H1 (cell line): ENCODE measurements at regions not wholly inside any gene's neighbourhood (a gene's known extent, or its start where the extent isn't known, plus 50 kb on each side); places are given as distances from the start of the nearest gene placed in this dataset.

Experiments used
- CTCF ChIA-PET: fragments of 300-600 bp; sonication (Branson Sonifier 250); formaldehyde crosslinking; loops from one replicate; lab custom pipeline; 2021; ENCODE audit not compliant: partially characterized antibody; lab: Charles Lee
- POLR2A ChIA-PET: fragments of 300-600 bp; sonication (Branson Sonifier 250); formaldehyde crosslinking; loops from one replicate; lab custom pipeline; 2021; ENCODE audit warnings: inconsistent platforms; ENCODE audit not compliant: partially characterized antibody; lab: Charles Lee
- DNase-seq, 2 experiments: peaks; one replicate each; pipeline versions ENCODE4 v3.0.0 to v3.0.0-alpha.2; 2010 to 2022; ENCODE audit warnings: low spot score in 2 of 2, low read depth in 1 of 2, mixed read lengths in 1 of 2
- FAIRE-seq: peaks from 2 replicates; lab custom pipeline; 2011; peaks lifted over from hg19 to GRCh38; lab: Jason Lieb, UNC
- H2AFZ ChIP-seq: 2 replicates; pipeline ENCODE4 v1.8.1; 2012; ENCODE audit warnings: low read length, inconsistent platforms
- H2AK5ac ChIP-seq: 2 replicates; pipeline ENCODE4 v1.6.1; 2013; ENCODE audit warnings: low read depth, low read length
- H2BK120ac ChIP-seq: replicated peaks from 2 replicates; pipeline ENCODE3; 2013; ENCODE audit warnings: low read depth, low read length, inconsistent platforms
- H2BK12ac ChIP-seq: 2 replicates; pipeline ENCODE4 v1.6.1; 2013; ENCODE audit warnings: low read depth, low read length
- H2BK15ac ChIP-seq: 2 replicates; pipeline ENCODE4 v1.6.1; 2013; ENCODE audit warnings: low read length
- H2BK20ac ChIP-seq: 2 replicates; pipeline ENCODE4 v1.6.1; 2013; ENCODE audit warnings: low read length
- H2BK5ac ChIP-seq: 2 replicates; pipeline ENCODE4 v1.6.1; 2013; ENCODE audit warnings: low read depth, low read length
- H3K14ac ChIP-seq: 2 replicates; pipeline ENCODE4 v1.6.1; 2013; ENCODE audit warnings: inconsistent platforms; ENCODE audit not compliant: insufficient read length
- H3K18ac ChIP-seq: 2 replicates; pipeline ENCODE4 v1.6.1; 2013; ENCODE audit warnings: low read length; ENCODE audit errors: extremely low read depth
- H3K23ac ChIP-seq: 2 replicates; pipeline ENCODE4 v1.6.1; 2013; ENCODE audit warnings: inconsistent platforms; ENCODE audit not compliant: insufficient read length
- H3K23me2 ChIP-seq: 2 replicates; pipeline ENCODE4 v1.6.1; 2013; ENCODE audit warnings: low read depth, low read length
- H3K27ac ChIP-seq: 2 replicates; pipeline ENCODE4 v1.6.1; 2011; ENCODE audit warnings: low read depth, low read length, inconsistent platforms
- H3K27me3 ChIP-seq, 4 experiments: replicated peaks in 1 of 4; 1 replicate in 1 of 4; 2 replicates in 3 of 4; pipeline versions ENCODE4 v1.6.1 to v1.8.1; 2011 to 2013; ENCODE audit warnings: low read length in 3 of 4, mild to moderate bottlenecking in 3 of 4, inconsistent platforms in 2 of 4, mixed read lengths in 2 of 4, moderate library complexity in 1 of 4; ENCODE audit not compliant: control insufficient read depth in 3 of 4, insufficient read depth in 3 of 4; ENCODE audit errors: extremely low read depth in 1 of 4
- H3K36me3 ChIP-seq, 4 experiments: 2 replicates each; pipeline versions ENCODE4 v1.6.1 to v1.8.1; 2011 to 2013; ENCODE audit warnings: mild to moderate bottlenecking in 4 of 4, low read length in 3 of 4, moderate library complexity in 2 of 4, control low read depth in 1 of 4, inconsistent platforms in 1 of 4; ENCODE audit not compliant: insufficient read depth in 4 of 4, control insufficient read depth in 2 of 4
- H3K4ac ChIP-seq: replicated peaks from 2 replicates; pipeline ENCODE3; 2013; ENCODE audit warnings: low read length, low read depth, mixed read lengths, inconsistent platforms; ENCODE audit not compliant: insufficient read length
- H3K4me1 ChIP-seq, 4 experiments: replicated peaks in 1 of 4; 1 replicate in 1 of 4; 2 replicates in 3 of 4; pipeline versions ENCODE4 v1.6.1 to v1.8.1; 2011 to 2013; ENCODE audit warnings: low read length in 3 of 4, inconsistent platforms in 2 of 4, mixed read lengths in 1 of 4; ENCODE audit not compliant: insufficient read depth in 4 of 4, control insufficient read depth in 3 of 4
- H3K4me2 ChIP-seq, 2 experiments: 2 replicates each; pipeline versions ENCODE4 v1.6.1 to v1.8.1; 2011 to 2013; ENCODE audit warnings: low read depth in 2 of 2, low read length in 2 of 2, control low read depth in 1 of 2, inconsistent platforms in 1 of 2, mild to moderate bottlenecking in 1 of 2; ENCODE audit not compliant: insufficient read depth in 1 of 2
- H3K4me3 ChIP-seq, 4 experiments: fragments of 200-600, 300-600 bp in 1 of 4; sonication (generic), shearing (Covaris generic), sonication (Bioruptor Twin) in 1 of 4; 2 replicates each; pipeline versions ENCODE4 v1.5.1 to v1.8.1; 2011 to 2016; ENCODE audit warnings: low read length in 4 of 4, low read depth in 3 of 4, control low read depth in 2 of 4, inconsistent platforms in 2 of 4, mild to moderate bottlenecking in 2 of 4, mixed read lengths in 1 of 4, moderate library complexity in 1 of 4; ENCODE audit not compliant: insufficient read depth in 2 of 4; ENCODE audit errors: extremely low read depth in 1 of 4
- H3K56ac ChIP-seq: replicated peaks from 2 replicates; pipeline ENCODE3; 2013; ENCODE audit warnings: low read depth, mild to moderate bottlenecking, mixed read lengths, low read length, inconsistent platforms; ENCODE audit not compliant: insufficient read length
- H3K79me1 ChIP-seq: 2 replicates; pipeline ENCODE4 v1.6.1; 2013; ENCODE audit warnings: low read depth, low read length, control low read depth
- H3K79me2 ChIP-seq, 2 experiments: 2 replicates each; pipeline versions ENCODE4 v1.6.1 to v1.8.1; 2012 to 2013; ENCODE audit warnings: low read length in 2 of 2, mild to moderate bottlenecking in 2 of 2, inconsistent platforms in 1 of 2; ENCODE audit not compliant: insufficient read depth in 2 of 2, control insufficient read depth in 1 of 2
- H3K9ac ChIP-seq, 4 experiments: replicated peaks in 1 of 4; 1 replicate in 1 of 4; 2 replicates in 3 of 4; pipeline versions ENCODE4 v1.6.1 to v1.8.1; 2011 to 2013; ENCODE audit warnings: low read depth in 3 of 4, low read length in 3 of 4, control low read depth in 2 of 4, mild to moderate bottlenecking in 2 of 4, moderate library complexity in 2 of 4, inconsistent platforms in 1 of 4; ENCODE audit errors: extremely low read depth in 1 of 4
- H3K9me3 ChIP-seq, 2 experiments: 2 replicates each; pipeline versions ENCODE4 v1.6.1 to v1.8.1; 2012 to 2013; ENCODE audit warnings: mild to moderate bottlenecking in 2 of 2, moderate library complexity in 2 of 2, control low read depth in 1 of 2, inconsistent platforms in 1 of 2, low read depth in 1 of 2, low read length in 1 of 2, mixed read lengths in 1 of 2; ENCODE audit not compliant: insufficient read depth in 2 of 2
- H4K20me1 ChIP-seq, 2 experiments: replicated peaks in 1 of 2; 2 replicates each; pipeline versions ENCODE3 to v1.8.1; 2011 to 2013; ENCODE audit warnings: inconsistent platforms in 2 of 2, low read length in 2 of 2, mild to moderate bottlenecking in 1 of 2; ENCODE audit not compliant: insufficient read depth in 2 of 2, control insufficient read depth in 1 of 2
- H4K5ac ChIP-seq: 2 replicates; pipeline ENCODE4 v1.6.1; 2013; ENCODE audit warnings: low read length, low read depth, mixed read lengths, inconsistent platforms; ENCODE audit not compliant: insufficient read length
- H4K8ac ChIP-seq: 2 replicates; pipeline ENCODE4 v1.8.0; 2013; ENCODE audit warnings: mild to moderate bottlenecking, moderate library complexity, low read length, inconsistent platforms; ENCODE audit not compliant: insufficient read depth; ENCODE audit errors: extremely low read depth
- H4K91ac ChIP-seq: replicated peaks from 2 replicates; pipeline ENCODE3; 2013; ENCODE audit warnings: low read length, mixed read lengths, inconsistent platforms; ENCODE audit not compliant: insufficient read length
- ASH2L ChIP-seq: fragments of 200-600, 300-600 bp; sonication (generic); IDR thresholded peaks from one replicate; pipeline ENCODE4 v1.7.1; 2017; ENCODE audit warnings: low read length
- BRCA1 ChIP-seq: IDR thresholded peaks from 2 replicates; pipeline ENCODE4 v1.6.1; 2012; ENCODE audit warnings: low read depth, low read length, improper control_type of control experiment
- CHD2 ChIP-seq: IDR thresholded peaks from 2 replicates; pipeline ENCODE4 v1.6.1; 2012; ENCODE audit warnings: low read length, improper control_type of control experiment
- CTBP2 ChIP-seq: IDR thresholded peaks from 2 replicates; pipeline ENCODE4 v1.7.0; 2011; ENCODE audit warnings: borderline replicate concordance, mild to moderate bottlenecking, moderate library complexity, mixed read lengths, low read length; ENCODE audit not compliant: insufficient read depth, insufficient read length
- GABPA ChIP-seq: IDR thresholded peaks from 2 replicates; pipeline ENCODE4 v1.6.1; 2011; ENCODE audit warnings: mild to moderate bottlenecking, low read length, moderate library complexity, borderline replicate concordance; ENCODE audit not compliant: insufficient read depth
- HDAC2 ChIP-seq, 2 experiments: fragments of 300-600 bp in 1 of 2; sonication (generic) in 1 of 2; IDR thresholded peaks; 2 replicates each; pipeline ENCODE4 v1.6.1; 2011 to 2012; ENCODE audit warnings: low read depth in 2 of 2, low read length in 2 of 2, mild to moderate bottlenecking in 2 of 2, moderate library complexity in 2 of 2, borderline replicate concordance in 1 of 2, inconsistent platforms in 1 of 2
- SAP30 ChIP-seq: fragments of 300-600 bp; sonication (generic); IDR thresholded peaks from 2 replicates; pipeline ENCODE4 v1.7.1; 2012; ENCODE audit warnings: low read length, moderate library complexity, mild to moderate bottlenecking, inconsistent platforms; ENCODE audit not compliant: insufficient read depth, insufficient replicate concordance
- SIN3A ChIP-seq, 2 experiments: IDR thresholded peaks in 1 of 2; conservative IDR thresholded peaks in 1 of 2; 2 replicates each; pipeline ENCODE4 v1.6.1; 2011 to 2012; ENCODE audit warnings: low read length in 2 of 2, improper control_type of control experiment in 1 of 2, low read depth in 1 of 2, mild to moderate bottlenecking in 1 of 2
- SIX5 ChIP-seq: IDR thresholded peaks from 2 replicates; pipeline ENCODE4 v1.6.1; 2011; ENCODE audit warnings: mild to moderate bottlenecking, low read depth, low read length
- SP1 ChIP-seq: IDR thresholded peaks from 2 replicates; pipeline ENCODE4 v1.6.1; 2011; ENCODE audit warnings: low read depth, low read length
- SUZ12 ChIP-seq: fragments of 200-600 bp; sonication (generic); IDR thresholded peaks from 2 replicates; pipeline ENCODE4 v1.6.1; 2012; ENCODE audit warnings: mild to moderate bottlenecking, inconsistent platforms, low read length, moderate library complexity, mixed read lengths
- TAF1 ChIP-seq: IDR thresholded peaks from 2 replicates; pipeline ENCODE4 v1.6.1; 2011; ENCODE audit warnings: mild to moderate bottlenecking, low read depth, low read length
- TF ChIP-seq, protein P1 (sequence below): IDR thresholded peaks from 2 replicates; pipeline ENCODE4 v1.6.1; 2012; ENCODE audit warnings: inconsistent platforms
- TF ChIP-seq, protein P2 (sequence below): IDR thresholded peaks from 2 replicates; pipeline ENCODE4 v1.6.1; 2011; ENCODE audit warnings: low read length, improper control_type of control experiment

DNA sequence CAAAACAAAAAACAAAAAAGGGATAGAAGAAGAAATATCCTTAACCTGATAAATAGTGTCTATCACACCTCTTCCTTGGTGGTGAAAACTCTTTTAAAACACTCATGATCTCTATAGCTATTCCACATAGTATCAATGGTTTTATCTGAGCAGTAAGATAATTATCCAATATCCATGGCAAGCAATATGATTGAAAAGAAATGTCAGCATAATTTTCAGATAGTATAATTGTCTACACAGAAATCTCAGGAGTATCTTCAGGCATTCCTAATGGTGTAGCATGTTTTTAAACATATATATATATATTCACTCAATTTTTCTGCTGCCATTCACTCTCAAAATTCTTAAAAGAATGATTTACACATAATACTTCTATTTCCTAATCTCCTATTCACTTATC is 938.0 kb upstream of the SLC35B3 start:
- no peak overlapping the region for H3K9ac ChIP-seq
- H2AK5ac ChIP-seq: no peak overlapping the region
- no peak overlapping the region for H4K5ac ChIP-seq
- no peak overlapping the region for H3K4ac ChIP-seq
- no peak overlapping the region for H2AFZ ChIP-seq
- POLR2A ChIA-PET: no interaction called here
- no peaks in the 10 kb centered on the region for H3K79me1 ChIP-seq
- H3K23ac ChIP-seq: no peak overlapping the region
- no peak overlapping the region for H2BK5ac ChIP-seq
- H3K18ac ChIP-seq: no peak overlapping the region
- H4K20me1 ChIP-seq: no peaks in the 10 kb centered on the region
- no peak overlapping the region for H2BK12ac ChIP-seq
- no peaks in the 10 kb centered on the region for H3K36me3 ChIP-seq
- no peak overlapping the region for H2BK20ac ChIP-seq
- no peak for FAIRE-seq
- H3K27ac ChIP-seq: no peak overlapping the region
- no peak overlapping the region for H3K4me3 ChIP-seq
- CTCF ChIA-PET: interaction anchor here (0.7 kb wide), 1 partner anchor 1006 kb away, joined by 3 read pairs; no protein-coding TSS in a partner anchor
- DNase-seq: no peak
- H4K91ac ChIP-seq: no peak overlapping the region
- no peak overlapping the region for H3K56ac ChIP-seq
- H3K27me3 ChIP-seq: no peaks in the 10 kb centered on the region
- H2BK15ac ChIP-seq: no peak overlapping the region
- no peaks in the 10 kb centered on the region for H3K9me3 ChIP-seq
- no peaks in the 10 kb centered on the region for H3K23me2 ChIP-seq
- H2BK120ac ChIP-seq: no peak overlapping the region
- H3K14ac ChIP-seq: no peak overlapping the region
- no peaks in the 10 kb centered on the region for H3K79me2 ChIP-seq
- no peaks in the 10 kb centered on the region for H3K4me1 ChIP-seq
- H3K4me2 ChIP-seq: no peak overlapping the region
- no peak overlapping the region for H4K8ac ChIP-seq
- TF ChIP-seq GABPA: no peak
- TF ChIP-seq SAP30: no peak
- no peak for TF ChIP-seq ASH2L
- TF ChIP-seq SIX5: no peak
- TF ChIP-seq TAF1: no peak
- TF ChIP-seq SIN3A (conservative IDR thresholded peaks at IDR 0.05 in 1 of 2, IDR thresholded peaks at IDR 0.05 in 1 of 2; ENCODE audit: low read depth in 1 of 2, low read length in 2 of 2): no peak
- TF ChIP-seq, protein P1, sequence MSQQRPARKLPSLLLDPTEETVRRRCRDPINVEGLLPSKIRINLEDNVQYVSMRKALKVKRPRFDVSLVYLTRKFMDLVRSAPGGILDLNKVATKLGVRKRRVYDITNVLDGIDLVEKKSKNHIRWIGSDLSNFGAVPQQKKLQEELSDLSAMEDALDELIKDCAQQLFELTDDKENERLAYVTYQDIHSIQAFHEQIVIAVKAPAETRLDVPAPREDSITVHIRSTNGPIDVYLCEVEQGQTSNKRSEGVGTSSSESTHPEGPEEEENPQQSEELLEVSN: no peak
- no peak for TF ChIP-seq HDAC2 (IDR thresholded peaks at IDR 0.05; ENCODE audit: borderline replicate concordance in 1 of 2, low read depth in 2 of 2, low read length in 2 of 2)
- no peak for TF ChIP-seq CHD2
- TF ChIP-seq SP1: no peak
- TF ChIP-seq BRCA1: no peak
- TF ChIP-seq, protein P2, sequence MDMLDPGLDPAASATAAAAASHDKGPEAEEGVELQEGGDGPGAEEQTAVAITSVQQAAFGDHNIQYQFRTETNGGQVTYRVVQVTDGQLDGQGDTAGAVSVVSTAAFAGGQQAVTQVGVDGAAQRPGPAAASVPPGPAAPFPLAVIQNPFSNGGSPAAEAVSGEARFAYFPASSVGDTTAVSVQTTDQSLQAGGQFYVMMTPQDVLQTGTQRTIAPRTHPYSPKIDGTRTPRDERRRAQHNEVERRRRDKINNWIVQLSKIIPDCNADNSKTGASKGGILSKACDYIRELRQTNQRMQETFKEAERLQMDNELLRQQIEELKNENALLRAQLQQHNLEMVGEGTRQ: no peak
- no peak for TF ChIP-seq SUZ12
- no peak for TF ChIP-seq CTBP2
